ENCODE measurements at regions not wholly inside any gene's neighbourhood (a gene's known extent, or its start where the extent isn't known, plus 50 kb on each side); places are given as distances from the start of the nearest gene placed in this dataset.

DNA sequence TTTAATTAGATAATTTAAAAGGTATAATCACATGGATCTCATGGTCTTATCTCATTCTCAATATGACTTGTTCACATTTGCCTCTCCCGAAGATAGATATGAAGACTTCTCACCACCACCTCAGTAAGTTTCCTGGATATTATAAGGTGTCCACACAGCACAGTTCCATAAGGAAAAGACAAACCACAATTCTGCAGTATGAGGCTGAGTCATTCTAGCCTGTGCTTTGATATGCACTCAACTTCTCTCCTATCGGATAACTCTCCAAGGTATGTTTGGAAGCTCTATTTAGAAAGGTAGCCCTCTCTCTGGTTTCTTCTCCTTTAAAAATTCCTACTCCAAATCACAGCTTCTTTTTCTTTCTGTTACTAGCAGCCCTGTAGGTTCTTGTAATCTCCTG lies 612.8 kb downstream of the ZPLD1 start:
- DNase-seq (ENCODE audit: low read depth, low spot score), result no peak

DNA sequence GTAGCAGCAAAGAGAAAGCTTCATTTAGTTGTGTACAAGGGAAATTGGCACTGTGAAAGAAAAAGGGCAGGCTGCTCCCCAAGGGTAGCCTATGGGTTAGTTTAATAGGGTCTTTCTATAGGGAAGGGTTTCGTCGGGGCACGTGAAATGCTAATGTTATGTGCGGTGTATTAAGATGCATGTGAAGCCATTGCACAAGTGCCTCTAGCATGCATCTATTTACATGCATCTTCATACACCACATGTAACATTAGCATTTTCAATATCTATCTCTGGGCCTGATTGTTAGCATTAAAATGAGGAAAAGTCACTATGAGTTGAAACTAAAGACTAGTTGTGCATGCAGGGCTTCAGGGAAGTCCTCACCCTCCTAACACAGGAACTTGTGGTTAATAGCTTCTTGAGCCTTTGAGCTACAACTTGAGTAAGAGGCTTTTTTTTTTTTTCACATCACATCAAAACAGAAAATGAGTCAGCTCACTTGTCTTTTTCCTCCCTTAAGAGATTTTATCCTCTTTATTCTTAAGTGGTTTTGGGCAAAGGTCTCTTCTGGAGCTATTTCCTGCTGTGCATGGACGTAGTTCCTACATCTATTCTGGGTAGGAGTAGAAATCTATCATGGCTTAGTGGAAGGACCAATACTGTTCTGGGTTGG lies 613.4 kb downstream of the ZPLD1 start:
- Histone ChIP-seq H3K9ac (ENCODE audit: control insufficient read depth, extremely low read depth, insufficient read depth, low read length) (no peak overlapping the region), H3K4me2 (ENCODE audit: control insufficient read depth, extremely low read depth, insufficient read depth, low read depth, low read length) (no peak overlapping the region)
- no peak for DNase-seq (ENCODE audit: low read depth, low spot score)

More for the DNA sequence above, 612.8 kb downstream of the ZPLD1 start:
- H3K79me2 ChIP-seq (ENCODE audit: control insufficient read depth, insufficient read depth, low read length), result no peaks in the 10 kb centered on the region
- H3K36me3 ChIP-seq (ENCODE audit: control insufficient read depth in 2 of 2, extremely low read depth in 1 of 2, insufficient read depth in 2 of 2, low read length in 2 of 2), result no peaks in the 10 kb centered on the region
- no peaks in the 10 kb centered on the region for H4K20me1 ChIP-seq (ENCODE audit: control insufficient read depth, extremely low read depth, insufficient read depth, low read length)
- H3K27me3 ChIP-seq (ENCODE audit: control insufficient read depth, extremely low read depth, insufficient read depth, low read length), result no peaks in the 10 kb centered on the region
- no peak overlapping the region for H3K4me3 ChIP-seq (ENCODE audit: control insufficient read depth in 2 of 3, extremely low read depth in 1 of 3, insufficient read depth in 2 of 3, low read depth in 1 of 3, low read length in 3 of 3)
- no peak overlapping the region for H3K4me2 ChIP-seq (ENCODE audit: control insufficient read depth, extremely low read depth, insufficient read depth, low read depth, low read length)
- dilution Hi-C loops (cut with MboI; ENCODE audit: extremely low pct_ligation_motif_present, low sequenced_read_pairs), result no loop called here
- H3K4me1 ChIP-seq (ENCODE audit: control insufficient read depth, extremely low read depth, insufficient read depth, low read length), result no peaks in the 10 kb centered on the region
- no peak overlapping the region for H3K9ac ChIP-seq (ENCODE audit: control insufficient read depth, extremely low read depth, insufficient read depth, low read length)
- FAIRE-seq, result no peak
- no peak for TF ChIP-seq EZH2 (IDR thresholded peaks at IDR 0.05; ENCODE audit: low read length)
- TF ChIP-seq, protein P1, sequence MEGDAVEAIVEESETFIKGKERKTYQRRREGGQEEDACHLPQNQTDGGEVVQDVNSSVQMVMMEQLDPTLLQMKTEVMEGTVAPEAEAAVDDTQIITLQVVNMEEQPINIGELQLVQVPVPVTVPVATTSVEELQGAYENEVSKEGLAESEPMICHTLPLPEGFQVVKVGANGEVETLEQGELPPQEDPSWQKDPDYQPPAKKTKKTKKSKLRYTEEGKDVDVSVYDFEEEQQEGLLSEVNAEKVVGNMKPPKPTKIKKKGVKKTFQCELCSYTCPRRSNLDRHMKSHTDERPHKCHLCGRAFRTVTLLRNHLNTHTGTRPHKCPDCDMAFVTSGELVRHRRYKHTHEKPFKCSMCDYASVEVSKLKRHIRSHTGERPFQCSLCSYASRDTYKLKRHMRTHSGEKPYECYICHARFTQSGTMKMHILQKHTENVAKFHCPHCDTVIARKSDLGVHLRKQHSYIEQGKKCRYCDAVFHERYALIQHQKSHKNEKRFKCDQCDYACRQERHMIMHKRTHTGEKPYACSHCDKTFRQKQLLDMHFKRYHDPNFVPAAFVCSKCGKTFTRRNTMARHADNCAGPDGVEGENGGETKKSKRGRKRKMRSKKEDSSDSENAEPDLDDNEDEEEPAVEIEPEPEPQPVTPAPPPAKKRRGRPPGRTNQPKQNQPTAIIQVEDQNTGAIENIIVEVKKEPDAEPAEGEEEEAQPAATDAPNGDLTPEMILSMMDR (optimal IDR thresholded peaks at IDR 0.05 in 1 of 3, IDR thresholded peaks at IDR 0.05 in 1 of 3, conservative IDR thresholded peaks at IDR 0.05 in 1 of 3; ENCODE audit: extremely low read depth in 1 of 3, insufficient read depth in 2 of 3, low read length in 3 of 3), result no peak
- no peak overlapping the region for H3K27ac ChIP-seq (ENCODE audit: control insufficient read depth, insufficient read depth, low read length)
- no peaks in the 10 kb centered on the region for H3K9me3 ChIP-seq (ENCODE audit: control insufficient read depth, low read depth, low read length)
- H3K9me1 ChIP-seq (ENCODE audit: control insufficient read depth, extremely low read depth, insufficient read depth, low read length), result no peaks in the 10 kb centered on the region
- H2AFZ ChIP-seq (ENCODE audit: control insufficient read depth, low read length), result no peak overlapping the region

More for the DNA sequence above, 613.4 kb downstream of the ZPLD1 start:
- H4K20me1 ChIP-seq (ENCODE audit: control insufficient read depth, extremely low read depth, insufficient read depth, low read length), result no peaks in the 10 kb centered on the region
- H2AFZ ChIP-seq (ENCODE audit: control insufficient read depth, low read length), result no peak overlapping the region
- no peaks in the 10 kb centered on the region for H3K27me3 ChIP-seq (ENCODE audit: control insufficient read depth, extremely low read depth, insufficient read depth, low read length)
- no peaks in the 10 kb centered on the region for H3K4me1 ChIP-seq (ENCODE audit: control insufficient read depth, extremely low read depth, insufficient read depth, low read length)
- no peaks in the 10 kb centered on the region for H3K9me3 ChIP-seq (ENCODE audit: control insufficient read depth, low read depth, low read length)
- H3K27ac ChIP-seq (ENCODE audit: control insufficient read depth, insufficient read depth, low read length), result no peak overlapping the region
- no peaks in the 10 kb centered on the region for H3K36me3 ChIP-seq (ENCODE audit: control insufficient read depth in 2 of 2, extremely low read depth in 1 of 2, insufficient read depth in 2 of 2, low read length in 2 of 2)
- no peak for FAIRE-seq
- TF ChIP-seq EZH2 (IDR thresholded peaks at IDR 0.05; ENCODE audit: low read length), result no peak
- TF ChIP-seq, protein P1 (optimal IDR thresholded peaks at IDR 0.05 in 1 of 3, IDR thresholded peaks at IDR 0.05 in 1 of 3, conservative IDR thresholded peaks at IDR 0.05 in 1 of 3; ENCODE audit: extremely low read depth in 1 of 3, insufficient read depth in 2 of 3, low read length in 3 of 3), result no peak
- dilution Hi-C loops (cut with MboI; ENCODE audit: extremely low pct_ligation_motif_present, low sequenced_read_pairs), result no loop called here
- no peak overlapping the region for H3K4me3 ChIP-seq (ENCODE audit: control insufficient read depth in 2 of 3, extremely low read depth in 1 of 3, insufficient read depth in 2 of 3, low read depth in 1 of 3, low read length in 3 of 3)
- no peaks in the 10 kb centered on the region for H3K79me2 ChIP-seq (ENCODE audit: control insufficient read depth, insufficient read depth, low read length)
- H3K9me1 ChIP-seq (ENCODE audit: control insufficient read depth, extremely low read depth, insufficient read depth, low read length), result no peaks in the 10 kb centered on the region
